Tibial nerve (tissue), 4 donors: ENCODE measurements at regions not wholly inside any gene's neighbourhood (a gene's known extent, or its start where the extent isn't known, plus 50 kb on each side); places are given as distances from the start of the nearest gene placed in this dataset.

Source experiments
- DNase-seq, 2 donors: peaks; one replicate each; pipeline ENCODE4 v3.0.0-alpha.2; 2019; ENCODE audit warnings: low spot score in 2 of 2
- H3K27ac ChIP-seq, 4 donors: fragments of 200-600 bp; sonication (generic) in 3 of 4; one replicate each; pipeline ENCODE4 v1.5.1; 2017 to 2019; ENCODE audit warnings: mild to moderate bottlenecking in 1 of 4
- H3K27me3 ChIP-seq, 2 donors: fragments of 200-600 bp; sonication (generic) in 1 of 2; one replicate each; pipeline versions ENCODE4 v1.5.1 to v1.6.0; 2017 to 2019
- H3K36me3 ChIP-seq, 3 donors: fragments of 200-600 bp; sonication (generic); one replicate each; pipeline ENCODE4 v1.5.1; 2018 to 2019
- H3K4me1 ChIP-seq, 4 donors: fragments of 200-600 bp; sonication (generic) in 3 of 4; one replicate each; pipeline ENCODE4 v1.5.1; 2017 to 2019
- H3K4me3 ChIP-seq, 4 donors: fragments of 200-600 bp; sonication (generic) in 3 of 4; one replicate each; pipeline ENCODE4 v1.5.1; 2017 to 2019; ENCODE audit warnings: mild to moderate bottlenecking in 1 of 4, moderate library complexity in 1 of 4
- H3K9me3 ChIP-seq, 4 donors: fragments of 200-600 bp; sonication (generic) in 3 of 4; one replicate each; pipeline ENCODE4 v1.5.1; 2017 to 2019
- CTCF ChIP-seq, 5 experiments: fragments of 200-600 bp in 3 of 5; fragments of 450-650 bp in 2 of 5; sonication (generic) in 3 of 5; IDR thresholded peaks; one replicate each; pipeline ENCODE4 v1.5.1; 2016 to 2019; ENCODE audit warnings: antibody characterized with exemption in 5 of 5, mild to moderate bottlenecking in 3 of 5, moderate library complexity in 2 of 5
- EP300 ChIP-seq, 2 donors: sonication (generic); formaldehyde crosslinking; IDR thresholded peaks; one replicate each; pipeline ENCODE4 v1.6.1; 2017; ENCODE audit warnings: antibody characterized with exemption in 2 of 2, mild to moderate bottlenecking in 1 of 2
- POLR2A ChIP-seq, 2 donors: fragments of 450-650 bp; IDR thresholded peaks; one replicate each; pipeline ENCODE4 v1.6.1; 2017; ENCODE audit warnings: antibody characterized with exemption in 2 of 2, mild to moderate bottlenecking in 2 of 2, moderate library complexity in 2 of 2
- WGBS, 2 donors: methylation state at CpG; one replicate each; pipeline ENCODE4 v1.1.5; 2018; 5-methylcytosine and 5-hydroxymethylcytosine counted together

- no peak for DNase-seq
- H3K4me1 ChIP-seq, result peaks cover 0 to 27% (median 0%) of the 10 kb centered on the region in 4 donors
- no peaks in the 10 kb centered on the region for H3K36me3 ChIP-seq
- peaks cover 0 to 9% (median 0%) of the 10 kb centered on the region in 4 donors for H3K9me3 ChIP-seq
- no peaks in the 10 kb centered on the region for H3K27me3 ChIP-seq
- H3K27ac ChIP-seq, result peak overlapping the region in 1 of 4 donors; percentile 69
- H3K4me3 ChIP-seq, result no peak overlapping the region
- 74 to 97% methylated on average over 3 of the region's 3 CpGs for WGBS, 2 donors
- no peak for TF ChIP-seq POLR2A (IDR thresholded peaks at IDR 0.05)
These were observed 89.4 kb upstream of the TJP1 start for GRCh38 chr15:29911705-29912104.

- peak overlapping the region in 2 of 4 donors; percentile 33 to 60 for H3K27ac ChIP-seq
- H3K9me3 ChIP-seq, result peaks cover 0 to 9% (median 0%) of the 10 kb centered on the region in 4 donors
- TF ChIP-seq POLR2A (IDR thresholded peaks at IDR 0.05) (no peak), EP300 (IDR thresholded peaks at IDR 0.05) (peak in 1 of 2 donors; percentile 14)
- no peak for DNase-seq
- no peaks in the 10 kb centered on the region for H3K27me3 ChIP-seq
- peaks cover 0 to 27% (median 0%) of the 10 kb centered on the region in 4 donors for H3K4me1 ChIP-seq
- H3K4me3 ChIP-seq, result no peak overlapping the region
- 62 to 73% methylated on average over 3 of the region's 3 CpGs for WGBS, 2 donors
- H3K36me3 ChIP-seq, result no peaks in the 10 kb centered on the region
These were observed 87.8 kb upstream of the TJP1 start for GRCh38 chr15:29910068-29910467.

GRCh38 chr15:29904757-29905417, 82.6 kb upstream of the TJP1 start:
- peaks cover 0 to 5% (median 0%) of the 10 kb centered on the region in 4 donors for H3K4me1 ChIP-seq
- TF ChIP-seq CTCF (IDR thresholded peaks at IDR 0.05), result no peak
- no peak for TF ChIP-seq POLR2A (IDR thresholded peaks at IDR 0.05)
- no peak for TF ChIP-seq EP300 (IDR thresholded peaks at IDR 0.05)
- no peak overlapping the region for H3K27ac ChIP-seq
- H3K4me3 ChIP-seq, result no peak overlapping the region
- H3K9me3 ChIP-seq, result no peaks in the 10 kb centered on the region
- no peaks in the 10 kb centered on the region for H3K36me3 ChIP-seq
- H3K27me3 ChIP-seq, result no peaks in the 10 kb centered on the region
- 54 to 57% methylated on average over 4 of the region's 4 CpGs for WGBS, 2 donors
- DNase-seq, result no peak

GRCh38 chr15:29903785-29904464, 81.7 kb upstream of the TJP1 start:
- Histone ChIP-seq H3K4me1 (no peaks in the 10 kb centered on the region), H3K36me3 (no peaks in the 10 kb centered on the region), H3K4me3 (no peak overlapping the region), H3K9me3 (no peaks in the 10 kb centered on the region), H3K27ac (no peak overlapping the region), H3K27me3 (no peaks in the 10 kb centered on the region)
- TF ChIP-seq EP300 (IDR thresholded peaks at IDR 0.05), result no peak
- TF ChIP-seq POLR2A (IDR thresholded peaks at IDR 0.05), result no peak
- TF ChIP-seq CTCF (IDR thresholded peaks at IDR 0.05), result no peak
- DNase-seq, result no peak
- WGBS, 2 donors, result 81 to 83% methylated on average over 6 of the region's 6 CpGs

GRCh38 chr15:29903028-29903427, 80.8 kb upstream of the TJP1 start:
- Histone ChIP-seq H3K4me1 (no peaks in the 10 kb centered on the region), H3K36me3 (no peaks in the 10 kb centered on the region), H3K9me3 (no peaks in the 10 kb centered on the region), H3K27me3 (no peaks in the 10 kb centered on the region), H3K27ac (no peak overlapping the region), H3K4me3 (no peak overlapping the region)
- 89 to 94% methylated on average over 2 of the region's 2 CpGs for WGBS, 2 donors
- no peak for TF ChIP-seq POLR2A (IDR thresholded peaks at IDR 0.05)
- no peak for TF ChIP-seq CTCF (IDR thresholded peaks at IDR 0.05)
- no peak for DNase-seq
